ENCODE measurements at regions not wholly inside any gene's neighbourhood (a gene's known extent, or its start where the extent isn't known, plus 50 kb on each side); places are given as distances from the start of the nearest gene placed in this dataset.

DNA sequence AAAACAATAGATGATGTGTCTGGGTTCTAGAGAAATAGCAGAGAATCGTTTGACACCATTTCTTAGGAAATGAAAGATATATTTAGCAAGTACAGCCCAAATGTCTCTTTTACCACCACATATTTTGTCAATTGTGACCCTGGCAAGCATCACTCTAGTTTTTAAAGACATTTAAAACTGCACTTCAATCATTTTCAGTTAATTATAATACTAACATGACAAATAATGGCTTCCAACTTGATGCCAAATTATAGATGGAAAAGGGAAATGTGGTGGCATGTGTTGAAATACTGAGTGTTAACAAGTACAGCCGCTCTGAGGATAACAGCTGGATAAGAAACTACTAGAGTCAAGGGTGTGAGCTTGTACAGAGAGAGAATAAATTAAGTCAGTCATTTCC is 648.9 kb downstream of the FRK start:
- DNase-seq (ENCODE audit: low read depth in 1 of 2, low spot score in 1 of 2), result no peak
- ChIA-PET POLR2A (no interaction called here), CTCF (no interaction called here)
- Histone ChIP-seq H3K4me3 (no peak overlapping the region), H3K9me3 (no peaks in the 10 kb centered on the region), H3K4me2 (no peak overlapping the region), H3K27ac (no peak overlapping the region), H3K4me1 (no peaks in the 10 kb centered on the region)
- no peak for FAIRE-seq
- TF ChIP-seq MAFK (IDR thresholded peaks at IDR 0.05; ENCODE audit: partially characterized antibody) (no peak), ZSCAN20 (CRISPR knock-in tag; IDR thresholded peaks at IDR 0.05) (no peak), FOSB (CRISPR knock-in tag; IDR thresholded peaks at IDR 0.05) (no peak), CHD4 (IDR thresholded peaks at IDR 0.05; ENCODE audit: borderline replicate concordance) (no peak), HOXB13 (CRISPR knock-in tag; IDR thresholded peaks at IDR 0.05; ENCODE audit: low read depth) (no peak), CBX2 (IDR thresholded peaks at IDR 0.05; ENCODE audit: borderline replicate concordance, low read depth) (no peak), PHF8 (IDR thresholded peaks at IDR 0.05; ENCODE audit: borderline replicate concordance, low read depth) (no peak), RAD21 (conservative IDR thresholded peaks at IDR 0.05 in 1 of 2, IDR thresholded peaks at IDR 0.05 in 1 of 2) (no peak), ATOH8 (CRISPR knock-in tag; IDR thresholded peaks at IDR 0.05; ENCODE audit: low read depth) (no peak), ESRRA (IDR thresholded peaks at IDR 0.05; ENCODE audit: borderline replicate concordance, low read length) (no peak), BHLHE40 (IDR thresholded peaks at IDR 0.05; ENCODE audit: low read depth, low read length) (no peak), GATA3 (IDR thresholded peaks at IDR 0.05; ENCODE audit: borderline replicate concordance) (no peak), POLR2AphosphoS2 (conservative IDR thresholded peaks at IDR 0.05; ENCODE audit: low read length) (no peak), HEYL (CRISPR knock-in tag; IDR thresholded peaks at IDR 0.05) (no peak), MYC (IDR thresholded peaks at IDR 0.05; ENCODE audit: borderline replicate concordance, low read length) (no peak), NFE2L2 (conservative IDR thresholded peaks at IDR 0.05; ENCODE audit: low read length) (no peak)
- TF ChIP-seq, protein P1, sequence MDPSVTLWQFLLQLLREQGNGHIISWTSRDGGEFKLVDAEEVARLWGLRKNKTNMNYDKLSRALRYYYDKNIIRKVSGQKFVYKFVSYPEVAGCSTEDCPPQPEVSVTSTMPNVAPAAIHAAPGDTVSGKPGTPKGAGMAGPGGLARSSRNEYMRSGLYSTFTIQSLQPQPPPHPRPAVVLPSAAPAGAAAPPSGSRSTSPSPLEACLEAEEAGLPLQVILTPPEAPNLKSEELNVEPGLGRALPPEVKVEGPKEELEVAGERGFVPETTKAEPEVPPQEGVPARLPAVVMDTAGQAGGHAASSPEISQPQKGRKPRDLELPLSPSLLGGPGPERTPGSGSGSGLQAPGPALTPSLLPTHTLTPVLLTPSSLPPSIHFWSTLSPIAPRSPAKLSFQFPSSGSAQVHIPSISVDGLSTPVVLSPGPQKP (IDR thresholded peaks at IDR 0.05; ENCODE audit: low read depth, low read length), result no peak
- ATAC-seq, result no peak
- 5% methylated on average over 2 of the region's 2 CpGs for WGBS (ENCODE audit: missing lambda C conversion rate)

DNA sequence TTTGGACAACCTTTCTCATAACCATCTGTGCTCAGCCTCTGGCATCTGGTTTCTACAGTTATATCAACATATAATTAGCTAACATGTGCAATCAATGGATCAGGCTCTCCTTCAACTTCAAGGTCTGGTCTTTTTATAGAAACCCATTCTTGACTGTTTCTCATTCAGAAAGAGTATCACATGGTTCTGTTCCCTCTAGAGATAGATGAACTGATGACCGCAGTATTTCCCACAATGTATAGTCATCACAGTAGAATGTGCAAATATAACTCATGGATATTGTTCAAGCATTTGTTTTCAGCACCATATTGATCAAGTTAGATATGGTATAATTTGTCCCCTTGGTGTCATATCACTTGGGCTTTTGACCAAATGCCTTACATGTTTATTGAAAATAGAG is 656.2 kb downstream of the FRK start:
- 0% methylated on average over 1 of the region's 1 CpG for WGBS (ENCODE audit: missing lambda C conversion rate)
- TF ChIP-seq MAX (IDR thresholded peaks at IDR 0.05) (no peak), ZSCAN20 (CRISPR knock-in tag; IDR thresholded peaks at IDR 0.05) (no peak), NFE2L2 (conservative IDR thresholded peaks at IDR 0.05; ENCODE audit: low read length) (no peak), RNF2 (IDR thresholded peaks at IDR 0.05; ENCODE audit: borderline replicate concordance, low read depth) (no peak), HES2 (IDR thresholded peaks at IDR 0.05) (no peak), CBX8 (IDR thresholded peaks at IDR 0.05) (no peak), CHD4 (IDR thresholded peaks at IDR 0.05; ENCODE audit: borderline replicate concordance) (no peak), ZNF302 (CRISPR knock-in tag; IDR thresholded peaks at IDR 0.05) (no peak), JUNB (IDR thresholded peaks at IDR 0.05) (no peak), CEBPB (IDR thresholded peaks at IDR 0.05) (no peak)
- TF ChIP-seq, protein P2, sequence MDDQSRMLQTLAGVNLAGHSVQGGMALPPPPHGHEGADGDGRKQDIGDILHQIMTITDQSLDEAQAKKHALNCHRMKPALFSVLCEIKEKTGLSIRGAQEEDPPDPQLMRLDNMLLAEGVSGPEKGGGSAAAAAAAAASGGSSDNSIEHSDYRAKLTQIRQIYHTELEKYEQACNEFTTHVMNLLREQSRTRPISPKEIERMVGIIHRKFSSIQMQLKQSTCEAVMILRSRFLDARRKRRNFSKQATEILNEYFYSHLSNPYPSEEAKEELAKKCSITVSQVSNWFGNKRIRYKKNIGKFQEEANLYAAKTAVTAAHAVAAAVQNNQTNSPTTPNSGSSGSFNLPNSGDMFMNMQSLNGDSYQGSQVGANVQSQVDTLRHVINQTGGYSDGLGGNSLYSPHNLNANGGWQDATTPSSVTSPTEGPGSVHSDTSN (IDR thresholded peaks at IDR 0.05), result no peak
- ChIA-PET CTCF (no interaction called here), POLR2A (no interaction called here)
- DNase-seq (ENCODE audit: low read depth in 1 of 2, low spot score in 1 of 2) (no peak), ATAC-seq (no peak), FAIRE-seq (no peak)
- Histone ChIP-seq H3K9me3 (no peaks in the 10 kb centered on the region), H3K4me3 (no peak overlapping the region), H3K4me2 (no peak overlapping the region), H3K4me1 (no peaks in the 10 kb centered on the region), H3K27ac (no peak overlapping the region)
